ENCODE measurements at regions not wholly inside any gene's neighbourhood (a gene's known extent, or its start where the extent isn't known, plus 50 kb on each side); places are given as distances from the start of the nearest gene placed in this dataset.

DNA sequence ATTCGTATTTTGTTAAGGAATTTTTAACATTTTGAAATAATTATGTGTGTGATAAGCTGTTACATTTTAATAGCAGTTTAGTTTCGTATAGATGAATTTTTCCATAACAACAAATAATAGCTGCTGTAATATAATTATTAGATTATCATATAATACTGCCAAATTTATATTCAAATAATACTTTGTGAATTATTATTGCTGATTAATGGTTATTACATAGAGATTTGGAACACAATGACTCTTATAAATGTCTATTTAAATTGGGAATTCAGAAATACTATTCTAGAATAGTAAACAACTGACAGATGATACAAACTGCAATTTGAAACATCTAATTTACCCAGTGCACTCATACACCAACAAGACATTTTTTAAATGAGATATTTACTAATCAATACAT, 73.2 kb upstream of the NEK7 start:
- intact Hi-C loops (cut with DNase I) = no loop called here

DNA sequence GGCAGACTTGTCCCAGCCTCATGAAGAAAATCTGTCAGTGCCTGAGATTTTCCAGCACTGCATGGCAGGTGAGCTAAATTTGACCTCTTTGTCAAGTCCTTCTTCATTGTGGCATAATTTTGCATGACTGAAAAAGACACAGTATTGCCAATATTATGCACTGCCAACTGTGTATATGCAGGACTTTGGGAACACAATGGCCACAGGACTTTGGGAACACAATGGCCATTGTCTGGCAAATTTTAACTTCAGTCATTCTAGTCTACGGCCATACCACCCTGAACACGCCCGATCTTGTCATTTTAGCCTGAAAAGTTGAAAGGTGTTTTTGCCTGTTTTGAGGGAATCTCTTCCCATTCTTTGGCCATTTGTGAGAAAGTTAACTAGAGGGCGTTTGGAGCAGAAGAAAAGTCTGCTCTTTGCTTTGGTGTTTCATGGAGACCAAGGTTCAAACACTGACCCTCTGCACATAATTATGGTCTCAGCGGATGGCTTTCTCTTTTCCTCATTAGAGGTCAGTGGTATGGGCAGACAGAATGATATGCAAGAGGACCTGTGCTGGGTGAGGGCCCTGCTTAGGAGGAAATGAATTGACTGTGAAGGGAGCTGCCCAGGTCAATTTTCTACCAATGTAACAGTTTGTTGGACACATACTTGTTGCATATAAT, 72.4 kb upstream of the NEK7 start:
- H3K4me3 ChIP-seq = no peak overlapping the region
- ATAC-seq (no peak), DNase-seq (no peak)
- TF ChIP-seq, protein P1, sequence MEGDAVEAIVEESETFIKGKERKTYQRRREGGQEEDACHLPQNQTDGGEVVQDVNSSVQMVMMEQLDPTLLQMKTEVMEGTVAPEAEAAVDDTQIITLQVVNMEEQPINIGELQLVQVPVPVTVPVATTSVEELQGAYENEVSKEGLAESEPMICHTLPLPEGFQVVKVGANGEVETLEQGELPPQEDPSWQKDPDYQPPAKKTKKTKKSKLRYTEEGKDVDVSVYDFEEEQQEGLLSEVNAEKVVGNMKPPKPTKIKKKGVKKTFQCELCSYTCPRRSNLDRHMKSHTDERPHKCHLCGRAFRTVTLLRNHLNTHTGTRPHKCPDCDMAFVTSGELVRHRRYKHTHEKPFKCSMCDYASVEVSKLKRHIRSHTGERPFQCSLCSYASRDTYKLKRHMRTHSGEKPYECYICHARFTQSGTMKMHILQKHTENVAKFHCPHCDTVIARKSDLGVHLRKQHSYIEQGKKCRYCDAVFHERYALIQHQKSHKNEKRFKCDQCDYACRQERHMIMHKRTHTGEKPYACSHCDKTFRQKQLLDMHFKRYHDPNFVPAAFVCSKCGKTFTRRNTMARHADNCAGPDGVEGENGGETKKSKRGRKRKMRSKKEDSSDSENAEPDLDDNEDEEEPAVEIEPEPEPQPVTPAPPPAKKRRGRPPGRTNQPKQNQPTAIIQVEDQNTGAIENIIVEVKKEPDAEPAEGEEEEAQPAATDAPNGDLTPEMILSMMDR (IDR thresholded peaks at IDR 0.05) = no peak
- no peak for TF ChIP-seq POLR2A (IDR thresholded peaks at IDR 0.05)
- intact Hi-C loops (cut with DNase I) = no loop called here
- no peak overlapping the region for H3K27ac ChIP-seq
- 82% methylated on average over 5 of the region's 5 CpGs for WGBS (ENCODE audit: insufficient coverage, low coverage, low lambda C conversion rate, missing lambda C conversion rate)
- H3K36me3 ChIP-seq = no peaks in the 10 kb centered on the region
- H3K9me3 ChIP-seq = no peaks in the 10 kb centered on the region
- peaks cover 0 to 16% (median 0%) of the 10 kb centered on the region in 4 donors for H3K4me1 ChIP-seq
- H3K27me3 ChIP-seq = no peaks in the 10 kb centered on the region

More for the DNA sequence above, 73.2 kb upstream of the NEK7 start:
- ATAC-seq (no peak), DNase-seq (no peak)
- peaks cover 0 to 16% (median 0%) of the 10 kb centered on the region in 4 donors for H3K4me1 ChIP-seq
- H3K36me3 ChIP-seq = no peaks in the 10 kb centered on the region
- H3K27ac ChIP-seq = no peak overlapping the region
- H3K4me3 ChIP-seq = no peak overlapping the region
- 93% methylated on average over 2 of the region's 2 CpGs for WGBS (ENCODE audit: insufficient coverage, low coverage, low lambda C conversion rate, missing lambda C conversion rate)
- TF ChIP-seq, protein P1 (IDR thresholded peaks at IDR 0.05) = no peak
- no peak for TF ChIP-seq POLR2A (IDR thresholded peaks at IDR 0.05)
- H3K9me3 ChIP-seq = no peaks in the 10 kb centered on the region
- H3K27me3 ChIP-seq = no peaks in the 10 kb centered on the region

DNA sequence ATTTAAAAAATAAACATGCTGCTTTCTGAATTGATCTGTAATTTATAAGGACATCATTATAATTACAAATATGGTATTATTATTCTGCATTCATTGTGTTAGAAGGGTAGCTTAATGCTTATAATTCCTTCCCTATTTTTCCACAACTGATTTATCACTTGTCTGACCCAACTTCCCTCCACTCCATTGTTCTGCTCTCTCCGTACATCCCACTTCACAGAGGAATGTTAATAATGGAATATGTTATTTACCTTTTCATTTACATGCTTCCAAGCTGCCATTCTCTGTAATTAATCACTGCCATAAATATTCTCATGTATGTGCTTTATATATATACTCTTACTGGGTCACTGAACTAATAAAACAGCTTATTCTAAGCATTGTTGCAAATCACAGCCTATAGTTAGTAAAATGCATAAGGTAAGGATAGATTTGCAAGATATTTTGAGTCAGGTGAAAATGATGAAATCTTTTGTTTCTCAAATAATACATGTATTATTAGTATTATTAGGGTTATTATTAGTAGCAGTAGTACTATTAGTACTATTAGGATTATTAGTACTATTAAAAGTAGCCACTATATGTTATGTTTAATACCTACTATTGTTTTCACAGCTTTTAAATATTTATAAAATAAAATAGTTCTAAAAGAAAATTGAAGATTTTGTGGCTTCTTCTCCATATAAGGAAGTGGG, 70.6 kb upstream of the NEK7 start:
- intact Hi-C loops (cut with DNase I) = no loop called here
- Histone ChIP-seq H3K27ac (no peak overlapping the region), H3K36me3 (no peaks in the 10 kb centered on the region), H3K27me3 (no peaks in the 10 kb centered on the region), H3K4me3 (no peak overlapping the region), H3K4me1 (peaks cover 0 to 16% (median 0%) of the 10 kb centered on the region in 4 donors), H3K9me3 (no peaks in the 10 kb centered on the region)
- DNase-seq (no peak), ATAC-seq (no peak)
- TF ChIP-seq, protein P1 (IDR thresholded peaks at IDR 0.05) = no peak
- no peak for TF ChIP-seq POLR2A (IDR thresholded peaks at IDR 0.05)
- 87% methylated on average over 1 of the region's 1 CpG for WGBS (ENCODE audit: insufficient coverage, low coverage, low lambda C conversion rate, missing lambda C conversion rate)

DNA sequence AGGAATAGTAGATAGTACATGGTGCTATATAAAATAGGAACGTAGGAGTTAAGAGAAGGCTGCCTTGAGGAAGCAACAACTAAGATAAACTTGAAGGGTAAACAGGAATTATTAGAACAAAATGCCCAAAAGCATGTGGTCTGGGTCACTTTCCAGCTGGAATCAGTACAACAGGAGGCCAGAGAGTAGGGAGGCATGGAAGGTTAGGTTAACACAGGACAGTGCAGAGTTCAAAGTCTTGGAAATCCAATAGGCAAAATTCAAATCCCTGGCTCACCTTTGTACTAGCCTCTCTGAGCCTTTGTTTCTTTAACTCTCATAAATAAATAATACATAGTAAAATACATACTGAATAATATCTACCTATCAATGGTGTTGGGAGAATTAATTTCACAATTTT, 69.0 kb upstream of the NEK7 start:
- H3K36me3 ChIP-seq = no peaks in the 10 kb centered on the region
- no peaks in the 10 kb centered on the region for H3K9me3 ChIP-seq
- peak in 1 of 3 donors; percentile 82 for DNase-seq
- TF ChIP-seq, protein P1 (IDR thresholded peaks at IDR 0.05) = no peak
- TF ChIP-seq POLR2A (IDR thresholded peaks at IDR 0.05) = no peak
- intact Hi-C loops (cut with DNase I) = no loop called here
- no peaks in the 10 kb centered on the region for H3K27me3 ChIP-seq
- peak; percentile 97 to 99 (median 99) for ATAC-seq
- H3K4me3 ChIP-seq = no peak overlapping the region
- WGBS (ENCODE audit: insufficient coverage, low coverage, low lambda C conversion rate, missing lambda C conversion rate) = 21% methylated on average over 1 of the region's 1 CpG
- peaks cover 0 to 16% (median 0%) of the 10 kb centered on the region in 4 donors for H3K4me1 ChIP-seq
- H3K27ac ChIP-seq = peak overlapping the region in 2 of 3 donors; percentile 29 to 50
